GM12872 (cell line): ENCODE measurements at regions not wholly inside any gene's neighbourhood (a gene's known extent, or its start where the extent isn't known, plus 50 kb on each side); places are given as distances from the start of the nearest gene placed in this dataset.

Source experiments
- TF ChIP-seq, protein P1 (sequence below): IDR thresholded peaks from 3 replicates; pipeline ENCODE4 v1.5.1; 2011; ENCODE audit warnings: low read depth, mild to moderate bottlenecking, low read length, moderate library complexity; ENCODE audit not compliant: insufficient read depth

GRCh38 chr4:56286763-56287162 lies 100.5 kb downstream of the AASDH start:
- TF ChIP-seq, protein P1, sequence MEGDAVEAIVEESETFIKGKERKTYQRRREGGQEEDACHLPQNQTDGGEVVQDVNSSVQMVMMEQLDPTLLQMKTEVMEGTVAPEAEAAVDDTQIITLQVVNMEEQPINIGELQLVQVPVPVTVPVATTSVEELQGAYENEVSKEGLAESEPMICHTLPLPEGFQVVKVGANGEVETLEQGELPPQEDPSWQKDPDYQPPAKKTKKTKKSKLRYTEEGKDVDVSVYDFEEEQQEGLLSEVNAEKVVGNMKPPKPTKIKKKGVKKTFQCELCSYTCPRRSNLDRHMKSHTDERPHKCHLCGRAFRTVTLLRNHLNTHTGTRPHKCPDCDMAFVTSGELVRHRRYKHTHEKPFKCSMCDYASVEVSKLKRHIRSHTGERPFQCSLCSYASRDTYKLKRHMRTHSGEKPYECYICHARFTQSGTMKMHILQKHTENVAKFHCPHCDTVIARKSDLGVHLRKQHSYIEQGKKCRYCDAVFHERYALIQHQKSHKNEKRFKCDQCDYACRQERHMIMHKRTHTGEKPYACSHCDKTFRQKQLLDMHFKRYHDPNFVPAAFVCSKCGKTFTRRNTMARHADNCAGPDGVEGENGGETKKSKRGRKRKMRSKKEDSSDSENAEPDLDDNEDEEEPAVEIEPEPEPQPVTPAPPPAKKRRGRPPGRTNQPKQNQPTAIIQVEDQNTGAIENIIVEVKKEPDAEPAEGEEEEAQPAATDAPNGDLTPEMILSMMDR: no peak

- TF ChIP-seq, protein P1: no peak
Measured at GRCh38 chr4:56283375-56283774, 103.9 kb downstream of the AASDH start.

DNA sequence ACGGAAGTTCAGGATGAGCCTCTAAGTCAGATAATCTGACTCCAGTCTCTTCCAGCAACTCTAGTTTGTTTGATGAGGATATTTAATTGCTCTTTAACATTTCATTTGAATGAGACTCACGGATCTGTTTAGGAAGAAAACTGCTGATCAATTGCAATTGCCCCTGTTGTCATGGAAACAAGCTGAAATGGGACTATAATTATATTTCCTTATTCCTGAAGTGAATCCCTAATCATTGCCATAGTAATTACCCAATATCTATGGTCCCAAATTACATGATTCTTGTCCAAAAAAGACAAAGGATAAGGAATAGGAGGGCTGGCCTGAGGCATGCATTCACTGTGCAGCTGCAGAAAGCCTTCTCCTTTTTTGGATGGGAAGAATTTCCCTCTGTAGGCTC lies 105.3 kb downstream of the AASDH start:
- TF ChIP-seq, protein P1: no peak

GRCh38 chr4:56276547-56276946 lies 110.7 kb downstream of the AASDH start:
- TF ChIP-seq, protein P1: no peak

- TF ChIP-seq, protein P1: no peak
Measured at GRCh38 chr4:56273391-56273790, 113.9 kb downstream of the AASDH start.

DNA sequence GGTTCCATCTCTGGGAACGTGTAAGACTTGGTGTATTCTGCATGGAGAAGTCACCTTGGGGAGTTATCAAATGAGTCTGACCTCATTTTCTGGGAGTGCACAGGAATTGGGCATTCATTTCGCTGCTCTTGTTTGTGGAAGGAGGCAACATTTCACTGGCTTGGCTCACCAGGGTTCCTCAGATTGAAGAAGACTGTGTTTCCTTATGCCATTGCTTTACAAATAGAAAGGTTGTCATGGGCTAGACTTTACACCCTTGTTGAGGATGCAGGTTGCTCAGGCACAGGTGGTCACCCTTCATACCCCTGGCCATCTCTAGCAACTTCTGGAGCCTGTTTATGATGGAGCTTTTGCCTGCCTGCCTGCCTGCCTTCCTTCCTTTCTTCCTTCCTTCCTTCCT lies 114.4 kb downstream of the AASDH start:
- TF ChIP-seq, protein P1: no peak

DNA sequence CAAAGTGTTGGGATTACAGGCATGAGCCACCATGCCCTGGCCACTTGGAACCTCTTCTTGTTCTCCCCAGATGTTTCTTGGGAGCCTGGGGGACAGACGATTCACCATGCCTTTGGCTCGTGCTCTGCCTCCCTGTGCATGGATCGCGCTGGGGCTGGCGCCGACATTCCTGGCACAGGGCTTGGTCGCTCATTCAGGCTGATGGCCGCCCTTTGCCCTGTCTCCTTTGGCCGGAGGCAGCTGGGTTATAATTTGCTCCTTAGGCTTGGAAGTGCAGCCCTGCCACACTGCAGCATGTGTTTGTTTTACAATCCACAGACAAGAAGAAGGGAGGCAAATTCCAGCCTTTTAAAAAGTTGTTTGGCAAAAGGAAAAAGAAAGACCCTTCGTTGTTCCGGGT lies 115.3 kb downstream of the AASDH start:
- TF ChIP-seq, protein P1: no peak

- TF ChIP-seq, protein P1: no peak
Measured at GRCh38 chr4:56271131-56271530, 116.2 kb downstream of the AASDH start.
